ENCODE measurements at regions not wholly inside any gene's neighbourhood (a gene's known extent, or its start where the extent isn't known, plus 50 kb on each side); places are given as distances from the start of the nearest gene placed in this dataset.

DNA sequence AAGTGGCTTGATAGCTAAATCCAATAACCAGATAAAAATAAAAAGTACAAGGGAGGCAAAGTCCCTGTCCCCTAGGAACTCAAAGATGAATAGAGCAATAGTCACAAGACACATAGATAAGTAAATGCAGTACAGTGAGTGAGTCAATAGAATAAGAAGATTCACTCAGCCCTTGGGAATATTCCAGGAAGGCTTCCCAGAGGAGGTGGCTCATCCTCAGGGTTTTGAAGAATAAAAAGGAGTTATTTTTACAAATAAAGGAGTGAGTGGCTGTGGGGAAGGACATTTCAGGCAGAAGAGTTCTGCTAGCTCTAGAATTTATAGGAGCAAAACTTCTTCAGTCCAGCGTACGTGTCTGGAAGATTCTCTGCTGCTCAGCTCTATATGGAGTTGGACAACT lies 177.4 kb upstream of the SDK2 start:
- ChIA-PET POLR2A (ENCODE audit: low non-redundant PET) (no interaction called here), CTCF (interaction anchor here (0.6 kb wide), 1 partner anchor 261 kb away, joined by 4 read pairs; no protein-coding TSS in a partner anchor)
- TF ChIP-seq, protein P1, sequence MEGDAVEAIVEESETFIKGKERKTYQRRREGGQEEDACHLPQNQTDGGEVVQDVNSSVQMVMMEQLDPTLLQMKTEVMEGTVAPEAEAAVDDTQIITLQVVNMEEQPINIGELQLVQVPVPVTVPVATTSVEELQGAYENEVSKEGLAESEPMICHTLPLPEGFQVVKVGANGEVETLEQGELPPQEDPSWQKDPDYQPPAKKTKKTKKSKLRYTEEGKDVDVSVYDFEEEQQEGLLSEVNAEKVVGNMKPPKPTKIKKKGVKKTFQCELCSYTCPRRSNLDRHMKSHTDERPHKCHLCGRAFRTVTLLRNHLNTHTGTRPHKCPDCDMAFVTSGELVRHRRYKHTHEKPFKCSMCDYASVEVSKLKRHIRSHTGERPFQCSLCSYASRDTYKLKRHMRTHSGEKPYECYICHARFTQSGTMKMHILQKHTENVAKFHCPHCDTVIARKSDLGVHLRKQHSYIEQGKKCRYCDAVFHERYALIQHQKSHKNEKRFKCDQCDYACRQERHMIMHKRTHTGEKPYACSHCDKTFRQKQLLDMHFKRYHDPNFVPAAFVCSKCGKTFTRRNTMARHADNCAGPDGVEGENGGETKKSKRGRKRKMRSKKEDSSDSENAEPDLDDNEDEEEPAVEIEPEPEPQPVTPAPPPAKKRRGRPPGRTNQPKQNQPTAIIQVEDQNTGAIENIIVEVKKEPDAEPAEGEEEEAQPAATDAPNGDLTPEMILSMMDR (conservative IDR thresholded peaks at IDR 0.05; ENCODE audit: low read depth), result no peak
- no peak overlapping the region for H3K27ac ChIP-seq
- DNase-seq (ENCODE audit: low spot score), result no peak

GRCh38 chr17:73822371-73822770 lies 178.1 kb upstream of the SDK2 start:
- ChIA-PET CTCF (interaction anchor here (0.6 kb wide), 1 partner anchor 262 kb away, joined by 4 read pairs; no protein-coding TSS in a partner anchor), POLR2A (ENCODE audit: low non-redundant PET) (no interaction called here)
- H3K27ac ChIP-seq, result no peak overlapping the region
- TF ChIP-seq, protein P1 (conservative IDR thresholded peaks at IDR 0.05; ENCODE audit: low read depth), result no peak
- no peak for DNase-seq (ENCODE audit: low spot score)

DNA sequence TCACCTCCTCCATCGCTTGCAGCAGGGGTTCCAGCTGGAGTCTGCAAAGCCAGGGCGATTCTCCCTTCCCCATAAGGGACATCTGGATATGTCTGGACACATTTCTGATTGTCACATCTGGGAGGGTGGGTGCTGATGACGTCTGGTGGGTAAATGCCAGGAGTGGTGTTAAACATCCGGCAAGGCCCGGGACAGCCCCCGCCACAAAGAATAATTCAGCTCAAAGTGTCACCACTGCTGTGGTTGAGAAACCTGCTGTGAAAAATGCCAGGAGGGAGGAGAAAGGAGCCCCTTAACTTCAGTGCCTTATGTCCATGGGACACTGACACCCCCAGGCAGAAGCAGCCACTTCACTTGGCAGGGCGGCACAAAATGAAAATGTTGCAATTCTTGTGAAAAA lies 179.4 kb upstream of the SDK2 start:
- TF ChIP-seq, protein P1 (conservative IDR thresholded peaks at IDR 0.05; ENCODE audit: low read depth), result no peak
- H3K27ac ChIP-seq, result peak overlapping the region; percentile 24
- DNase-seq (ENCODE audit: low spot score), result no peak
- ChIA-PET POLR2A (ENCODE audit: low non-redundant PET) (no interaction called here), CTCF (no interaction called here)

- peak overlapping the region; percentile 24 for H3K27ac ChIP-seq
- ChIA-PET POLR2A (ENCODE audit: low non-redundant PET) (no interaction called here), CTCF (interaction anchor here (0.7 kb wide), 1 partner anchor 234 kb away, joined by 3 read pairs; no protein-coding TSS in a partner anchor)
- no peak for DNase-seq (ENCODE audit: low spot score)
- TF ChIP-seq, protein P1 (conservative IDR thresholded peaks at IDR 0.05; ENCODE audit: low read depth), result no peak
These were observed 180.1 kb upstream of the SDK2 start for GRCh38 chr17:73824321-73824720.

- no peak overlapping the region for H3K27ac ChIP-seq
- CTCF ChIA-PET, result interaction anchor here (0.6 kb wide), 1 partner anchor 286 kb away, joined by 3 read pairs; no protein-coding TSS in a partner anchor
- TF ChIP-seq, protein P1 (conservative IDR thresholded peaks at IDR 0.05; ENCODE audit: low read depth), result no peak
- DNase-seq (ENCODE audit: low spot score), result no peak
- POLR2A ChIA-PET (ENCODE audit: low non-redundant PET), result no interaction called here
These were observed 182.1 kb upstream of the SDK2 start for GRCh38 chr17:73826181-73826871.

GRCh38 chr17:73826872-73827228 lies 182.6 kb upstream of the SDK2 start:
- TF ChIP-seq, protein P1 (conservative IDR thresholded peaks at IDR 0.05; ENCODE audit: low read depth), result no peak
- no peak overlapping the region for H3K27ac ChIP-seq
- DNase-seq (ENCODE audit: low spot score), result no peak
- ChIA-PET CTCF (no interaction called here), POLR2A (ENCODE audit: low non-redundant PET) (no interaction called here)
